ENCODE measurements at regions not wholly inside any gene's neighbourhood (a gene's known extent, or its start where the extent isn't known, plus 50 kb on each side); places are given as distances from the start of the nearest gene placed in this dataset.

DNA sequence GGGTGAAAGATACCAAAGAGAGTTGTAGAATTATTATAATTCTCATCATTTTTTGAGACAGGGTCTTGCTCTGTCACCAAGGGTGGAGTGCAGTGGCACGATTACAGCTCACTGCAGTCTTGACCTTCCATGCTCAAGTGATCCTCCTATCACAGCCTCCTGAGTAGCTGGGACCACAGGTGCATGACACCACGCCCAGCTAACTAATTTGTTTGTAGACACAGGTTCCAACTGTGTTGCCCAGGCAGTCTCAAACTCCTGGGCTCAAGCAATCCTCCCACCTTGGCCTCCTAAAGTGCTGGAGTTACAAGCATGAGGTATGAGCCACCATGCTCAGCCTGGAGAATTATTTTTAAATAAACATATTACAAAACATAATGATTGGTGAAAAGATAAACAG, 92.8 kb upstream of the MSH6 start:
- TF ChIP-seq, protein P1, sequence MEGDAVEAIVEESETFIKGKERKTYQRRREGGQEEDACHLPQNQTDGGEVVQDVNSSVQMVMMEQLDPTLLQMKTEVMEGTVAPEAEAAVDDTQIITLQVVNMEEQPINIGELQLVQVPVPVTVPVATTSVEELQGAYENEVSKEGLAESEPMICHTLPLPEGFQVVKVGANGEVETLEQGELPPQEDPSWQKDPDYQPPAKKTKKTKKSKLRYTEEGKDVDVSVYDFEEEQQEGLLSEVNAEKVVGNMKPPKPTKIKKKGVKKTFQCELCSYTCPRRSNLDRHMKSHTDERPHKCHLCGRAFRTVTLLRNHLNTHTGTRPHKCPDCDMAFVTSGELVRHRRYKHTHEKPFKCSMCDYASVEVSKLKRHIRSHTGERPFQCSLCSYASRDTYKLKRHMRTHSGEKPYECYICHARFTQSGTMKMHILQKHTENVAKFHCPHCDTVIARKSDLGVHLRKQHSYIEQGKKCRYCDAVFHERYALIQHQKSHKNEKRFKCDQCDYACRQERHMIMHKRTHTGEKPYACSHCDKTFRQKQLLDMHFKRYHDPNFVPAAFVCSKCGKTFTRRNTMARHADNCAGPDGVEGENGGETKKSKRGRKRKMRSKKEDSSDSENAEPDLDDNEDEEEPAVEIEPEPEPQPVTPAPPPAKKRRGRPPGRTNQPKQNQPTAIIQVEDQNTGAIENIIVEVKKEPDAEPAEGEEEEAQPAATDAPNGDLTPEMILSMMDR (IDR thresholded peaks at IDR 0.05): no peak
- TF ChIP-seq POLR2A (IDR thresholded peaks at IDR 0.05) (no peak), POLR2AphosphoS5 (IDR thresholded peaks at IDR 0.05) (no peak), EP300 (IDR thresholded peaks at IDR 0.05; ENCODE audit: low read depth) (no peak)

Data from transverse colon (tissue), 4 donors.